AG04450 (cell line): ENCODE measurements at regions not wholly inside any gene's neighbourhood (a gene's known extent, or its start where the extent isn't known, plus 50 kb on each side); places are given as distances from the start of the nearest gene placed in this dataset.

Experiments
- CTCF ChIA-PET: fragments of 300-600, 350-600 bp; formaldehyde crosslinking; extraction: SDS; loops from one replicate; lab custom pipeline; 2022; ENCODE audit warnings: antibody characterized with exemption, inconsistent platforms; lab: Charles Lee
- POLR2A ChIA-PET: fragments of 350-600 bp; formaldehyde crosslinking; extraction: SDS; loops from one replicate; lab custom pipeline; 2021; ENCODE audit warnings: antibody characterized with exemption, inconsistent platforms; lab: Yijun Ruan, JAX
- DNase-seq: peaks from one replicate; pipeline ENCODE4 v3.0.0-alpha.2; 2011; ENCODE audit warnings: low read depth, low spot score
- H3K27ac ChIP-seq: one replicate; pipeline ENCODE4 v1.5.1; 2012; ENCODE audit warnings: low read depth, low read length, control low read depth
- H3K27me3 ChIP-seq: one replicate; pipeline ENCODE4 v1.6.0; 2012; ENCODE audit warnings: low read length; ENCODE audit not compliant: control insufficient read depth, insufficient read depth
- H3K4me3 ChIP-seq: 2 replicates; pipeline ENCODE4 v1.5.1; 2011; ENCODE audit warnings: mild to moderate bottlenecking, low read depth, low read length, control low read depth
- H3K9me3 ChIP-seq: 2 replicates; pipeline ENCODE4 v1.5.1; 2012; ENCODE audit warnings: low read length; ENCODE audit not compliant: control insufficient read depth, insufficient read depth
- CTCF ChIP-seq: IDR thresholded peaks from 2 replicates; pipeline ENCODE4 v1.5.1; 2011; ENCODE audit warnings: low read depth, low read length, control low read depth, inconsistent platforms

DNA sequence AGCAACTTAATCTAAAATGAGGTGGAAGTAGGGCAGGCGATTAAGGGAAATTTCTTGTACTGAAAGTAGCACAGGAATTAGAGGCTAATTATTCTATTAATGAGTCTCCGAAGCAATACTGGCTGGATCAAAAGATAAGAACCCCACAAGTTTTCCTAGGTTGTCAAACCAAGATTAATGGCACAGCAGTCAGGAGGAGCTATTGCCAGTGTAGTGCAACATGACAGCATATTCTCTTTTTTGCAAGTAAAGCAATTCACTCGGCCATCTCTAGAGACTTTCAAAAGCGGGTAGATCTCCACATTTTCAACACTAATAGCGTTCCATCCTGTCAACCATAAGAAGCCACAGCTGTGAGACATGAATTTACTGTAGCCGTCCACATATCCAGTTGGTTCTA lies 81.2 kb downstream of the CYB561 start:
- ChIA-PET POLR2A (no interaction called here), CTCF (no interaction called here)
- no peak for TF ChIP-seq CTCF
- no peak overlapping the region for H3K4me3 ChIP-seq
- no peak overlapping the region for H3K27ac ChIP-seq
- H3K9me3 ChIP-seq: peaks cover 17% of the 10 kb centered on the region
- no peak for DNase-seq
- H3K27me3 ChIP-seq: no peaks in the 10 kb centered on the region

DNA sequence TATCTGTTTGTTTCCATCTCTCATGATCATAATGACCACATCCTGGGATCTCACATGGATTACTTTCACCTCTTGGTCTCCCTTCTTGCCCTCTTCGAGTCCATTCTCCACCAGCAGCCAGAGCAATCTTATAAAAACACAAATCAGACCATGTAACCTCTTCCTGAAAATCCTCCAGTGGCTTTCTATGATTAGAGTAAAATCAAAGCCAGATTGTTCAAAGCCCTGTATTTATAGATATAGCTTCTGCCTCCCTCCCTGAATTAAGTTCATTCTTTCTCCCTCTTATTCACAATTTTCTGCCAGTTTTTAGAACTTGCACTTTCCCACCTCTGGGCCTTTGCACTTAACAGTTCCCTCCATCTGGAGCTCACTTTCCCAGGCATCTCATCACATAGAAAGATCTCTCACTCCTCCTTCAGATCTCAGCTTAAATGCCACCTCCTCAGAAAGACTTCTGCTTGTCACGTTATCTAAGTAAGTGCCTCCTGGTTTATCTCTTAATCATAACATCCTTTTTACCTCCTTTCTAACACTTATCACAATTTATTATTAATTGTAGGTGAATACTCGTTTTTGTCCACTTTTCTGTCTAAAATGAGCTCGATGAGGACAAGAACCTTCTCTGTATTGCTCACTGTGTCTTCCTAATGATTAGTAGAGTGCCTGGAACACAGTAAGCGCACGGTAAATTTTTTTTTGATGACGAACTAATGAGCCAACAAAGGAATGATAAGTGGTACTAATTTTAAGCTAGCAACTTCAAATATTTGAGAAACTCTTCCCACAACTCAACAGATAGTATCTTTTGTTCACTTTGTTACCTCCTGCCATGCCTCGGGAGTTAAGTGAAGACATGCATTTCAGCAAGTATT lies 80.5 kb downstream of the CYB561 start:
- H3K4me3 ChIP-seq: no peak overlapping the region
- ChIA-PET CTCF (interaction anchor here (0.6 to 1.5 kb wide), 2 partner anchors 15 to 283 kb away, joined by 3 to 5 read pairs; no protein-coding TSS in a partner anchor), POLR2A (no interaction called here)
- peaks cover 17% of the 10 kb centered on the region for H3K9me3 ChIP-seq
- no peak for DNase-seq
- no peaks in the 10 kb centered on the region for H3K27me3 ChIP-seq
- TF ChIP-seq CTCF: no peak
- H3K27ac ChIP-seq: no peak overlapping the region

GRCh38 chr17:63366241-63366566 lies 79.9 kb downstream of the CYB561 start:
- Histone ChIP-seq H3K27ac (no peak overlapping the region), H3K27me3 (no peaks in the 10 kb centered on the region), H3K9me3 (peaks cover 15% of the 10 kb centered on the region), H3K4me3 (no peak overlapping the region)
- TF ChIP-seq CTCF: no peak
- no peak for DNase-seq
- CTCF ChIA-PET: interaction anchor here (0.6 to 1.5 kb wide), 2 partner anchors 14 to 284 kb away, joined by 3 to 5 read pairs; no protein-coding TSS in a partner anchor
- POLR2A ChIA-PET: interaction anchor here (0.8 kb wide), 1 partner anchor 8 kb away, joined by 3 read pairs; no protein-coding TSS in a partner anchor

DNA sequence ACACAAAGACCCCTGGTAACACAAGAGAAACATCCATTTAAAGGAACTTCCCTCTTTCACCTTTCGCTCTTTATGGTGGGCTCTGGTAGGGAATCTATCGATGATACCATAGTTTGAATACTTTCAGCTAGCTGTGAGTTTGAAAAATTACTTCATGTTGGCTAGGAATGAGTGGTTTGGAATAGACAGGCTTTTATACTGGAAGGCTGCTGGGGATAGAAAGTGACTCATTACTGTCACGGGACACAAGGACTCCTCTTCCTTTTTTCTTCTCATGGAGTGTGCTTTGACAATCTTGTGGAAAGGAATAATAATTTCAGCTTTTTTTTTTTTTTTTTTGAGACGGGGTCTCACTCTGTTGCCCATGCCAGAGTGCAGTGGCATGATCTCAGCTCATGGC lies 76.9 kb downstream of the CYB561 start:
- Histone ChIP-seq H3K27ac (no peak overlapping the region), H3K27me3 (no peaks in the 10 kb centered on the region), H3K4me3 (no peak overlapping the region), H3K9me3 (no peaks in the 10 kb centered on the region)
- ChIA-PET CTCF (no interaction called here), POLR2A (no interaction called here)
- TF ChIP-seq CTCF: no peak
- DNase-seq: no peak

- POLR2A ChIA-PET: no interaction called here
Measured at GRCh38 chr17:63370696-63371095, 75.4 kb downstream of the CYB561 start.

More at GRCh38 chr17:63370696-63371095, 75.4 kb downstream of the CYB561 start:
- Histone ChIP-seq H3K4me3 (no peak overlapping the region), H3K9me3 (no peaks in the 10 kb centered on the region), H3K27me3 (no peaks in the 10 kb centered on the region), H3K27ac (no peak overlapping the region)
- DNase-seq: no peak
- CTCF ChIA-PET: no interaction called here
- no peak for TF ChIP-seq CTCF
